GM23338 (cell line): ENCODE measurements at regions not wholly inside any gene's neighbourhood (a gene's known extent, or its start where the extent isn't known, plus 50 kb on each side); places are given as distances from the start of the nearest gene placed in this dataset.

ENCODE experiments used
- ATAC-seq: fragments of 200-7000 bp; cut with Tn5 transposase; 3 replicates; pipeline ENCODE4 v1.9.1; 2020
- DNase-seq: peaks from one replicate; pipeline ENCODE4 v3.0.0-alpha.2; 2015; ENCODE audit warnings: low spot score
- H2AFZ ChIP-seq: fragments of 200-600 bp; sonication (generic); 2 replicates; pipeline ENCODE4 v1.8.0; 2016; ENCODE audit warnings: antibody characterized with exemption, mild to moderate bottlenecking, moderate library complexity
- H3F3A ChIP-seq: fragments of 200-600 bp; sonication (generic); replicated peaks from 2 replicates; pipeline ENCODE4 v1.8.0; 2017; ENCODE audit warnings: antibody characterized with exemption, mixed run types, low read depth
- H3K27ac ChIP-seq: fragments of 200-600 bp; sonication (generic); 2 replicates; pipeline ENCODE4 v1.6.1; 2016; ENCODE audit warnings: low read depth
- H3K27me3 ChIP-seq: fragments of 200-600 bp; sonication (generic); 2 replicates; pipeline ENCODE4 v1.8.0; 2016; ENCODE audit warnings: mild to moderate bottlenecking, mixed run types, moderate library complexity; ENCODE audit not compliant: insufficient read depth
- H3K36me3 ChIP-seq: fragments of 200-600 bp; sonication (generic); 2 replicates; pipeline ENCODE4 v1.8.0; 2016; ENCODE audit warnings: mild to moderate bottlenecking; ENCODE audit not compliant: insufficient read depth
- H3K4me1 ChIP-seq: fragments of 200-600 bp; sonication (generic); 2 replicates; pipeline ENCODE4 v1.8.0; 2016; ENCODE audit warnings: mild to moderate bottlenecking, moderate library complexity; ENCODE audit not compliant: insufficient read depth
- H3K4me2 ChIP-seq: fragments of 200-600 bp; sonication (generic); 2 replicates; pipeline ENCODE4 v1.7.1; 2017; ENCODE audit warnings: mixed run types
- H3K4me3 ChIP-seq: fragments of 200-600 bp; sonication (generic); 2 replicates; pipeline ENCODE4 v1.6.1; 2016; ENCODE audit warnings: mixed run types
- H3K79me2 ChIP-seq: fragments of 200-600 bp; sonication (generic); replicated peaks from 2 replicates; pipeline ENCODE4 v1.8.0; 2017; ENCODE audit warnings: mild to moderate bottlenecking; ENCODE audit not compliant: insufficient read depth
- H3K9me2 ChIP-seq: fragments of 200-600 bp; sonication (generic); 2 replicates; pipeline ENCODE4 v1.8.0; 2017; ENCODE audit not compliant: insufficient read depth
- H4K20me1 ChIP-seq: fragments of 200-600 bp; sonication (generic); replicated peaks from 2 replicates; pipeline ENCODE4 v1.8.0; 2017; ENCODE audit warnings: mild to moderate bottlenecking; ENCODE audit not compliant: insufficient read depth
- H3K27ac Mint-ChIP-seq: 2 replicates; pipeline ENCODE4 v1.8.0; 2020; ENCODE audit warnings: inconsistent platforms, mild to moderate bottlenecking, moderate library complexity, mixed read lengths
- H3K27me3 Mint-ChIP-seq: 3 replicates; pipeline ENCODE4 v1.8.0; 2022; ENCODE audit warnings: low read depth, mild to moderate bottlenecking, moderate library complexity, mixed read lengths, inconsistent platforms; ENCODE audit not compliant: insufficient read depth, poor library complexity
- H3K36me3 Mint-ChIP-seq: 3 replicates; pipeline ENCODE4 v1.8.0; 2021; ENCODE audit warnings: low read depth, mild to moderate bottlenecking, inconsistent platforms, moderate library complexity, mixed read lengths
- H3K4me1 Mint-ChIP-seq: 3 replicates; pipeline ENCODE4 v1.8.0; 2020; ENCODE audit warnings: mild to moderate bottlenecking, inconsistent platforms, mixed read lengths
- H3K4me3 Mint-ChIP-seq: 3 replicates; pipeline ENCODE4 v1.8.0; 2021; ENCODE audit warnings: moderate library complexity, mild to moderate bottlenecking, inconsistent platforms, mixed read lengths
- H3K9me3 Mint-ChIP-seq: 3 replicates; pipeline ENCODE4 v1.8.0; 2020; ENCODE audit warnings: moderate library complexity, mild to moderate bottlenecking, inconsistent platforms, mixed read lengths
- EZH2 ChIP-seq: fragments of 200-600 bp; sonication (generic); IDR thresholded peaks from one replicate; pipeline ENCODE4 v1.8.0; 2017; ENCODE audit warnings: antibody characterized with exemption, mild to moderate bottlenecking, low read depth; ENCODE audit not compliant: unreplicated experiment
- EZH2phosphoT487 ChIP-seq: fragments of 200-600 bp; sonication (generic); IDR thresholded peaks from one replicate; pipeline ENCODE4 v1.8.1; 2018; ENCODE audit warnings: antibody characterized with exemption; ENCODE audit not compliant: unreplicated experiment
- JUNB ChIP-seq: IDR thresholded peaks from one replicate; pipeline ENCODE4 v1.6.1; 2016; ENCODE audit warnings: antibody characterized with exemption; ENCODE audit not compliant: unreplicated experiment
- POLR2AphosphoS5 ChIP-seq: IDR thresholded peaks from 2 replicates; pipeline ENCODE4 v1.6.1; 2016; ENCODE audit warnings: antibody characterized with exemption, low read depth
- REST ChIP-seq: IDR thresholded peaks from one replicate; pipeline ENCODE4 v1.6.1; 2018; ENCODE audit warnings: antibody characterized with exemption; ENCODE audit not compliant: unreplicated experiment
- STAT1 ChIP-seq: IDR thresholded peaks from one replicate; pipeline ENCODE4 v1.6.1; 2016; ENCODE audit warnings: antibody characterized with exemption; ENCODE audit not compliant: unreplicated experiment
- ZNF462 ChIP-seq: fragments of 250-450 bp; sonication (Bioruptor Pico); IDR thresholded peaks from 2 replicates; pipeline ENCODE4 v1.5.0; 2020; ENCODE audit warnings: mild to moderate bottlenecking, moderate library complexity

- H3K36me3 Mint-ChIP-seq, result peaks cover 6% of the 10 kb centered on the region; the same call in 1 of the 3 replicates
- ATAC-seq, result no peak
- Histone ChIP-seq H3K27me3 (no peaks in the 10 kb centered on the region), H3K9me2 (no peaks in the 10 kb centered on the region), H3K4me3 (no peak overlapping the region), H3F3A (no peaks in the 10 kb centered on the region), H3K4me1 (no peaks in the 10 kb centered on the region), H3K27ac (no peak overlapping the region), H4K20me1 (no peaks in the 10 kb centered on the region), H3K36me3 (no peaks in the 10 kb centered on the region), H3K4me2 (no peak overlapping the region), H3K79me2 (no peaks in the 10 kb centered on the region), H2AFZ (no peak overlapping the region)
- TF ChIP-seq POLR2AphosphoS5 (no peak), STAT1 (no peak), EZH2phosphoT487 (no peak), JUNB (no peak), ZNF462 (CRISPR knock-in tag) (no peak), REST (no peak), EZH2 (no peak)
- DNase-seq, result no peak
- peaks cover 10% of the 10 kb centered on the region; the same call in 2 of the 3 replicates for H3K9me3 Mint-ChIP-seq
- peaks cover 7% of the 10 kb centered on the region for H3K4me1 Mint-ChIP-seq
- H3K27me3 Mint-ChIP-seq, result peaks cover 4% of the 10 kb centered on the region
- H3K4me3 Mint-ChIP-seq, result no peak overlapping the region
- no peak overlapping the region for H3K27ac Mint-ChIP-seq
Measured at GRCh38 chr2:234607691-234608090, 110.8 kb upstream of the ARL4C start.
